ENCODE measurements at regions not wholly inside any gene's neighbourhood (a gene's known extent, or its start where the extent isn't known, plus 50 kb on each side); places are given as distances from the start of the nearest gene placed in this dataset.

DNA sequence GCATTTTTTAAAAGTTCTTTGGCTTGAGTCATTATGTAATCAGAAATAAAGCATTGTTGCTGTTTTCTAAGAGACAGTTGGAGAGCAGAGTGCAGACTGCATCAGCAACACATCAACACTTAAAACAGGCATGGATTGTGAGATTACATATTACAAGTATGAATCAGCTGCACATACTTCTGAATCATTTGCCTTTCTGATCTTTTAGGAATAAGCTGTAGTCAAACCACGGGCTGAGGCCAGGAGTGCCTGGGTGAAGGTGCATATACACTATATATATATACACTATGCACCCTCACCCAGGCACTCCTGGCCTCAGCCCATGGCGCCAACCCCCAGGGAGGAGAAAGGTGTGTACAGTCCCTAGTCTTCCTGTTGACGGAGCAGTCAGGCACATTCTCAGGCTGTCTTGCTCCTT lies 52.4 kb upstream of the DLX6 start:
- no peaks in the 10 kb centered on the region for H3K36me3 ChIP-seq (ENCODE audit: control insufficient read depth, insufficient read depth, low read length)
- DNase-seq (ENCODE audit: extremely low read depth, insufficient read length): no peak
- H3K27me3 ChIP-seq (replicated peaks; ENCODE audit: control insufficient read depth, insufficient read depth, low read length): no peaks in the 10 kb centered on the region; the same call in 1 of the 2 replicates
- no peak overlapping the region for H3K4me3 ChIP-seq (replicated peaks; ENCODE audit: low read depth, low read length)
- TF ChIP-seq, protein P1, sequence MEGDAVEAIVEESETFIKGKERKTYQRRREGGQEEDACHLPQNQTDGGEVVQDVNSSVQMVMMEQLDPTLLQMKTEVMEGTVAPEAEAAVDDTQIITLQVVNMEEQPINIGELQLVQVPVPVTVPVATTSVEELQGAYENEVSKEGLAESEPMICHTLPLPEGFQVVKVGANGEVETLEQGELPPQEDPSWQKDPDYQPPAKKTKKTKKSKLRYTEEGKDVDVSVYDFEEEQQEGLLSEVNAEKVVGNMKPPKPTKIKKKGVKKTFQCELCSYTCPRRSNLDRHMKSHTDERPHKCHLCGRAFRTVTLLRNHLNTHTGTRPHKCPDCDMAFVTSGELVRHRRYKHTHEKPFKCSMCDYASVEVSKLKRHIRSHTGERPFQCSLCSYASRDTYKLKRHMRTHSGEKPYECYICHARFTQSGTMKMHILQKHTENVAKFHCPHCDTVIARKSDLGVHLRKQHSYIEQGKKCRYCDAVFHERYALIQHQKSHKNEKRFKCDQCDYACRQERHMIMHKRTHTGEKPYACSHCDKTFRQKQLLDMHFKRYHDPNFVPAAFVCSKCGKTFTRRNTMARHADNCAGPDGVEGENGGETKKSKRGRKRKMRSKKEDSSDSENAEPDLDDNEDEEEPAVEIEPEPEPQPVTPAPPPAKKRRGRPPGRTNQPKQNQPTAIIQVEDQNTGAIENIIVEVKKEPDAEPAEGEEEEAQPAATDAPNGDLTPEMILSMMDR (IDR thresholded peaks at IDR 0.05; ENCODE audit: insufficient read depth, low read length, poor library complexity, severe bottlenecking): no peak

DNA sequence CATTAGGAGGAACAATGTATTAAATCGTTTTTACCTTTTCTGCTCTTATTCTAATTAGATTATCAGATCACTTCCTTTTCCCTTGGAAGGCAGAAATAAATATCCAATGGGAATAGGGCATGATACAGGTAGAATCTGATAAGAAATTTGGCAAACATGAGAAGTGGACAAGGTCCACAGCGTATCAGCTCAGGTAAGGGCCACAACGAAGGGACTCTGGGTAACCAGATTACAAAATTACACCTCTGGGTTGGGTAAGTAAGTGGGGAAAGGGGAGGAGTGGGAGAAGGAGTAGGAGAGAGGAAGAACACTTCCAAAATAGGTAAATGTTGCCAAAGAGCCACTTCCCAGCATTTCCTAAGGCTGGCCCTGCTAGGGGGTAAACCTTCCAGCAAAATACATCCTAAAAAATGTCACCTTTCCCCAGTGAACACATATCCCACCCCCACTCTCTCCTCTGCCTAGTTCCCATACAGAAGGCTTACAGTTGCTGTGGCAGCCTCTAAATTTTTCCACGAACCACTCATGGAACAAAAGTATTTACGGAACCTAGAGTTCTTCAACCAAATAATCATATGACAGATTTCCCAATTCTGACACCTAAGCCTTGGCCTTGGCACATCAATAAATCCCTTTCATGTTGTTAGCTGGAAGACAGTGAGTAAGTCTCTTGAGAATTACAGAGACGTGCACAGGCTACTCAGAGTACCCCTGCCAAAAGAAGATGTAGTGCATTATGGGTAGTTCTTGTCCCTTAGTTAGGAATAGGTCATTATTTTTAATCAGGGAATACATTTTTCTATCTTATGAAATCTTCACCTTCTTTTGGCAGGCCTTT lies 51.5 kb upstream of the DLX6 start:
- TF ChIP-seq, protein P1 (IDR thresholded peaks at IDR 0.05; ENCODE audit: insufficient read depth, low read length, poor library complexity, severe bottlenecking): no peak

More for the DNA sequence above, 51.5 kb upstream of the DLX6 start:
- DNase-seq (ENCODE audit: extremely low read depth, insufficient read length): no peak
- no peak overlapping the region for H3K4me3 ChIP-seq (replicated peaks; ENCODE audit: low read depth, low read length)
- H3K27me3 ChIP-seq (replicated peaks; ENCODE audit: control insufficient read depth, insufficient read depth, low read length): no peaks in the 10 kb centered on the region; the same call in 1 of the 2 replicates
- H3K36me3 ChIP-seq (ENCODE audit: control insufficient read depth, insufficient read depth, low read length): no peaks in the 10 kb centered on the region
